CMK (cell line): ENCODE measurements at regions not wholly inside any gene's neighbourhood (a gene's known extent, or its start where the extent isn't known, plus 50 kb on each side); places are given as distances from the start of the nearest gene placed in this dataset.
"Not testable (repeated sequence)": the region's sequence is repeated elsewhere in the genome, so short reads cannot be mapped to it uniquely, and the experiment has no call there.

Experiments used
- DNase-seq: peaks from one replicate; pipeline ENCODE4 v3.0.0-alpha.2; 2010; ENCODE audit warnings: low read depth

- DNase-seq = no peak
Observed at GRCh38 chr5:171542525-171543140, 123.2 kb downstream of the FGF18 start.

GRCh38 chr5:171543148-171543815, 123.8 kb downstream of the FGF18 start:
- DNase-seq = no peak

- DNase-seq = no peak
Observed at GRCh38 chr5:171544913-171545765, 125.7 kb downstream of the FGF18 start.

- no peak for DNase-seq
Observed at GRCh38 chr5:171549274-171549673, 129.8 kb downstream of the FGF18 start.

GRCh38 chr5:171553817-171554216, 134.4 kb downstream of the FGF18 start:
- DNase-seq = not testable (repeated sequence)

- DNase-seq = no peak
Observed at GRCh38 chr5:171555160-171555559, 135.7 kb downstream of the FGF18 start.

GRCh38 chr5:171562822-171563221, 143.4 kb downstream of the FGF18 start:
- no peak for DNase-seq

- DNase-seq = no peak
Observed at GRCh38 chr5:171568389-171568788, 148.9 kb downstream of the FGF18 start.

GRCh38 chr5:171569065-171569712, 149.7 kb downstream of the FGF18 start:
- no peak for DNase-seq

- DNase-seq = no peak
Observed at GRCh38 chr5:171570244-171570825, 150.9 kb downstream of the FGF18 start.

GRCh38 chr5:171571663-171572062, 152.2 kb downstream of the FGF18 start:
- DNase-seq = no peak

GRCh38 chr5:171573021-171573420, 153.6 kb downstream of the FGF18 start:
- DNase-seq = no peak

- no peak for DNase-seq
Observed at GRCh38 chr5:171573451-171574225, 154.2 kb downstream of the FGF18 start.

GRCh38 chr5:171574376-171574775, 154.9 kb downstream of the FGF18 start:
- DNase-seq = no peak

GRCh38 chr5:171575386-171575785, 155.9 kb downstream of the FGF18 start:
- no peak for DNase-seq

- no peak for DNase-seq
Observed at GRCh38 chr5:171575808-171576207, 156.4 kb downstream of the FGF18 start.

GRCh38 chr5:171577042-171577758, 157.8 kb downstream of the FGF18 start:
- no peak for DNase-seq

- DNase-seq = no peak
Observed at GRCh38 chr5:171578049-171578828, 158.8 kb downstream of the FGF18 start.

- no peak for DNase-seq
Observed at GRCh38 chr5:171578829-171579491, 159.5 kb downstream of the FGF18 start.
